ENCODE measurements at regions not wholly inside any gene's neighbourhood (a gene's known extent, or its start where the extent isn't known, plus 50 kb on each side); places are given as distances from the start of the nearest gene placed in this dataset.
A peak's percentile ranks its signal among the peaks of the same experiment; 100 is the strongest.

DNA sequence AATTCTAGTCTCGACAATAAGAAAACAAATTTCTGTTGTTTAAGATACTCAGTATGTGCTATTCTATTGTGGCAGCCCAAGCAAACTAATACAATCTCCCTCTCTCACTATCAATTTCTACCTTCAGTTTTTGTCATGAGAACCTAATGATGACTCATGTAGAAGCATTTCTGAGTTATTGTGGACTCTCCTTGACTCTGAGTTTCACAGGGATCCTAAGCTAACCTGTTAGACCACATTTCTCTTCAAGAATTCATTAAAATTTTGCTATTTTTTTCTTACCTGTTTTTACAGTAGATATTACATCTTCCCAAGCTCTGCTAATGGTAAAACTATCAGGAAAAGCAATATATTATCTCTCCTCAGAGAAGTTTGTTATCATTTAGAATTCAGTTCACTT is 599.1 kb upstream of the TYRP1 start:
- no peak for DNase-seq (ENCODE audit: low read depth, low spot score)
- no peaks in the 10 kb centered on the region for H3K9me3 ChIP-seq (ENCODE audit: insufficient read depth, low read length)
- no peak for TF ChIP-seq SUZ12 (IDR thresholded peaks at IDR 0.05; ENCODE audit: extremely low read depth, insufficient read depth, insufficient read length)
- no peak for TF ChIP-seq ZNF274 (IDR thresholded peaks at IDR 0.05; ENCODE audit: low read depth, low read length)
- no peak for TF ChIP-seq YY1 (IDR thresholded peaks at IDR 0.05; ENCODE audit: insufficient read depth, insufficient read length)
- H3K27me3 ChIP-seq (ENCODE audit: insufficient read depth, insufficient read length): no peaks in the 10 kb centered on the region
- no peak overlapping the region for H3K9ac ChIP-seq (ENCODE audit: insufficient read length, low read depth)
- no peaks in the 10 kb centered on the region for H3K4me1 ChIP-seq (ENCODE audit: insufficient read depth, insufficient read length)
- no peak overlapping the region for H3K4me3 ChIP-seq (ENCODE audit: insufficient read length, low read depth)
- no peaks in the 10 kb centered on the region for H3K36me3 ChIP-seq (ENCODE audit: insufficient read depth, insufficient read length, low read length)

GRCh38 chr9:12095931-12096330 is 597.3 kb upstream of the TYRP1 start:
- Histone ChIP-seq H3K4me1 (ENCODE audit: insufficient read depth, insufficient read length) (no peaks in the 10 kb centered on the region), H3K36me3 (ENCODE audit: insufficient read depth, insufficient read length, low read length) (no peaks in the 10 kb centered on the region), H3K4me3 (ENCODE audit: insufficient read length, low read depth) (no peak overlapping the region), H3K9me3 (ENCODE audit: insufficient read depth, low read length) (peaks cover 4% of the 10 kb centered on the region; the same call in 1 of the 2 replicates), H3K27me3 (ENCODE audit: insufficient read depth, insufficient read length) (no peaks in the 10 kb centered on the region), H3K9ac (ENCODE audit: insufficient read length, low read depth) (no peak overlapping the region)
- no peak for DNase-seq (ENCODE audit: low read depth, low spot score)
- TF ChIP-seq YY1 (IDR thresholded peaks at IDR 0.05; ENCODE audit: insufficient read depth, insufficient read length) (no peak), SUZ12 (IDR thresholded peaks at IDR 0.05; ENCODE audit: extremely low read depth, insufficient read depth, insufficient read length) (no peak), ZNF274 (IDR thresholded peaks at IDR 0.05; ENCODE audit: low read depth, low read length) (no peak)

- Histone ChIP-seq H3K27me3 (ENCODE audit: insufficient read depth, insufficient read length) (no peaks in the 10 kb centered on the region), H3K36me3 (ENCODE audit: insufficient read depth, insufficient read length, low read length) (no peaks in the 10 kb centered on the region), H3K9ac (ENCODE audit: insufficient read length, low read depth) (no peak overlapping the region), H3K4me1 (ENCODE audit: insufficient read depth, insufficient read length) (no peaks in the 10 kb centered on the region), H3K4me3 (ENCODE audit: insufficient read length, low read depth) (no peak overlapping the region), H3K9me3 (ENCODE audit: insufficient read depth, low read length) (no peaks in the 10 kb centered on the region)
- DNase-seq (ENCODE audit: low read depth, low spot score): no peak
- TF ChIP-seq SUZ12 (IDR thresholded peaks at IDR 0.05; ENCODE audit: extremely low read depth, insufficient read depth, insufficient read length) (no peak), ZNF274 (IDR thresholded peaks at IDR 0.05; ENCODE audit: low read depth, low read length) (no peak), YY1 (IDR thresholded peaks at IDR 0.05; ENCODE audit: insufficient read depth, insufficient read length) (no peak)
Measured at GRCh38 chr9:12133416-12133815, 559.8 kb upstream of the TYRP1 start.

- Histone ChIP-seq H3K9ac (ENCODE audit: insufficient read length, low read depth) (no peak overlapping the region), H3K9me3 (ENCODE audit: insufficient read depth, low read length) (peaks cover 37% of the 10 kb centered on the region)
- DNase-seq (ENCODE audit: low read depth, low spot score): peak; percentile 9
Measured at GRCh38 chr9:12141422-12141821, 551.8 kb upstream of the TYRP1 start.

DNA sequence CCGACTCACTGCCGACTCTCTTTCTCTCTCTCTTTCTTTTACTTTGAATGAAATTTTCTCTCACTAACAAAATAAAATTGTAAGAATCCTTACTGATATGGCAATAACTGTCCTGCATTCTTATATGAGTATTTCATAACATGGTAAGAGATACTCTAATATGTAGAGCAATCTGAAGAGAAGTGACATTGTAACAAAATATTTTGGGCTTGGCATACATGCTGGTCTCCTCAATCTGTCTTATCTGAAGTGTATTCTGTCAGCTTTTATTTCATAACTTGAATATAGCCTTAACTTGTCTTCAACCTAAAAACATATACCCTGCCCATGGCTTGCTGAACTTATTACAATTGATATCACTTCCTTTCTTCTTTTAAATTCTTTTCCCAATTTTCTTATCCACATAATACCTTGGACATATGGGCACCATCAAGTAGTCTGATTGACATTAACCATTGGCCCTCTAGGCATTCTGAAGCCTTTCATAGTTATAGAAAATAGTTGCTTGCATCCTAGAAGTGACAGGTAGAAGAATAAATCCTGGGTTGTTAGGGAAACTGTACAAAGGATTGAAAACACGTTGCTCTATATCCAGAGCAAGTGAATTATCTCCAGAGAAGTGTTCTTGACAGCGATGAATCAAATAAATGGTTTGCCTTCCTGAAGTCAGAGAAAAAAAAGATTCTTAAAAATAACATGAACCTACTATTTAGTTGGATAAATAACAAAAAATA is 537.6 kb upstream of the TYRP1 start:
- Histone ChIP-seq H3K4me3 (ENCODE audit: insufficient read length, low read depth) (no peak overlapping the region), H3K9ac (ENCODE audit: insufficient read length, low read depth) (no peak overlapping the region), H3K36me3 (ENCODE audit: insufficient read depth, insufficient read length, low read length) (no peaks in the 10 kb centered on the region), H3K4me1 (ENCODE audit: insufficient read depth, insufficient read length) (no peaks in the 10 kb centered on the region), H3K27me3 (ENCODE audit: insufficient read depth, insufficient read length) (no peaks in the 10 kb centered on the region), H3K9me3 (ENCODE audit: insufficient read depth, low read length) (no peaks in the 10 kb centered on the region)
- no peak for DNase-seq (ENCODE audit: low read depth, low spot score)
- TF ChIP-seq YY1 (IDR thresholded peaks at IDR 0.05; ENCODE audit: insufficient read depth, insufficient read length) (no peak), ZNF274 (IDR thresholded peaks at IDR 0.05; ENCODE audit: low read depth, low read length) (no peak), SUZ12 (IDR thresholded peaks at IDR 0.05; ENCODE audit: extremely low read depth, insufficient read depth, insufficient read length) (no peak)

More at GRCh38 chr9:12141422-12141821, 551.8 kb upstream of the TYRP1 start:
- H3K36me3 ChIP-seq (ENCODE audit: insufficient read depth, insufficient read length, low read length): no peaks in the 10 kb centered on the region
- H3K4me1 ChIP-seq (ENCODE audit: insufficient read depth, insufficient read length): no peaks in the 10 kb centered on the region
- TF ChIP-seq SUZ12 (IDR thresholded peaks at IDR 0.05; ENCODE audit: extremely low read depth, insufficient read depth, insufficient read length) (no peak), ZNF274 (IDR thresholded peaks at IDR 0.05; ENCODE audit: low read depth, low read length) (no peak)
- no peak overlapping the region for H3K4me3 ChIP-seq (ENCODE audit: insufficient read length, low read depth)
- no peaks in the 10 kb centered on the region for H3K27me3 ChIP-seq (ENCODE audit: insufficient read depth, insufficient read length)

GRCh38 chr9:12162181-12162815 is 530.9 kb upstream of the TYRP1 start:
- no peak for DNase-seq (ENCODE audit: low read depth, low spot score)
- Histone ChIP-seq H3K36me3 (ENCODE audit: insufficient read depth, insufficient read length, low read length) (no peaks in the 10 kb centered on the region), H3K4me3 (ENCODE audit: insufficient read length, low read depth) (no peak overlapping the region), H3K27me3 (ENCODE audit: insufficient read depth, insufficient read length) (no peaks in the 10 kb centered on the region), H3K9ac (ENCODE audit: insufficient read length, low read depth) (no peak overlapping the region), H3K4me1 (ENCODE audit: insufficient read depth, insufficient read length) (no peaks in the 10 kb centered on the region), H3K9me3 (ENCODE audit: insufficient read depth, low read length) (no peaks in the 10 kb centered on the region)
- TF ChIP-seq ZNF274 (IDR thresholded peaks at IDR 0.05; ENCODE audit: low read depth, low read length): no peak
- no peak for TF ChIP-seq SUZ12 (IDR thresholded peaks at IDR 0.05; ENCODE audit: extremely low read depth, insufficient read depth, insufficient read length)
- TF ChIP-seq YY1 (IDR thresholded peaks at IDR 0.05; ENCODE audit: insufficient read depth, insufficient read length): no peak

DNA sequence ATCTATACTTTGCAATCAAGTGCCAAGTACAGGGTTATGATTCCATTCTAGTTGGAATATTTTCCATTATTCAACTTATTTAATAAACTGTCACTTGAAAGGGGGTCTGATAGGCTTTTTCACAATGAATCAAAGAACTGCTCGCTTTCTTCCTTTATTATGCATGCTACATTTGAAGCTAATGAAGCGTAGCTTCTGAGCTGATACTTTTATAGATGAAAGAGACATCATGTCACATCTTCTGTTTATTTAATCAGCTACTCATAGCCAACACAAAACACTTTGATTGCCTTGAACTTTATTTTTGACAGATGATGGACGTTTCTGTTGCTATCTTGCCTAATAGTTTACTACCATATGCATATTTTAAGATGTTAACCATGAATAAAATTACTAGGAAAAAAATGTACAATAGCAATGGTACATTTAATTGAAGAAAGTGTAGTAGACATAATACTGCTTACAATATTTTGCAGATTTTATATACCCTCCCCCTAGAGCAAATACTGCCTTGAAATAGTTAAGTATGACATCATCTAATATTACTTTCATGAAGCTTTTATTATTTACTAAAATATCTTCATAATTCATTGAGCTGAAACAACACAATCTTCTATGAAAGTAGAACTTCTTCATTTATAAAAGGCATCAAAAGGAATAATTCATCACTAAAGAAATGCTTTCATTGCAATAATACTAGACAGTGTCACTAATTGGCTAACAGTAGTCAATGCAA is 529.3 kb upstream of the TYRP1 start:
- DNase-seq (ENCODE audit: low read depth, low spot score): no peak
- TF ChIP-seq ZNF274 (IDR thresholded peaks at IDR 0.05; ENCODE audit: low read depth, low read length): no peak
- TF ChIP-seq SUZ12 (IDR thresholded peaks at IDR 0.05; ENCODE audit: extremely low read depth, insufficient read depth, insufficient read length): no peak
- TF ChIP-seq YY1 (IDR thresholded peaks at IDR 0.05; ENCODE audit: insufficient read depth, insufficient read length): no peak
- no peaks in the 10 kb centered on the region for H3K4me1 ChIP-seq (ENCODE audit: insufficient read depth, insufficient read length)
- H3K4me3 ChIP-seq (ENCODE audit: insufficient read length, low read depth): no peak overlapping the region
- no peak overlapping the region for H3K9ac ChIP-seq (ENCODE audit: insufficient read length, low read depth)
- H3K27me3 ChIP-seq (ENCODE audit: insufficient read depth, insufficient read length): no peaks in the 10 kb centered on the region
- no peaks in the 10 kb centered on the region for H3K9me3 ChIP-seq (ENCODE audit: insufficient read depth, low read length)
- no peaks in the 10 kb centered on the region for H3K36me3 ChIP-seq (ENCODE audit: insufficient read depth, insufficient read length, low read length)
